ENCODE measurements at regions not wholly inside any gene's neighbourhood (a gene's known extent, or its start where the extent isn't known, plus 50 kb on each side); places are given as distances from the start of the nearest gene placed in this dataset.
"Not testable (repeated sequence)": the region's sequence is repeated elsewhere in the genome, so short reads cannot be mapped to it uniquely, and the experiment has no call there.

DNA sequence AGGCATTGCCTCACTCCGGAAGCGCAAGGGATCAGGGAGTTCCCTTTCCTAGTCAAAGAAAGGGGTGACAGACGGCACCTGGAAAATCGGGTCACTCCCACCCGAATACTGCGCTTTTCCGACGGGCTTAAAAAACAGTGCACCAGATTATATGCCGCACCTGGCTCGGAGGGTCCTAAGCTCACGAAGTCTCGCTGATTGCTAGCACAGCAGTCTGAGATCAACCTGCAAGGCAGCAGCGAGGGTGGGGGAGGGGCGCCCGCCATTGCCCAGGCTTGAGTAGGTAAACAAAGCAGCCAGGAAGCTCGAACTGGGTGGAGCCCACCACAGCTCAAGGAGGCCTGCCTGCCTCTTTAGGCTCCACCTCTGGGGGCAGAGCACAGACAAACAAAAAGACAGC is 63.7 kb upstream of the CDH2 start:
- H3K27ac Mint-ChIP-seq; H3K4me1 Mint-ChIP-seq (ENCODE audit: low read depth); H3K27me3 Mint-ChIP-seq (ENCODE audit: insufficient read depth); H3K4me3 Mint-ChIP-seq; intact Hi-C loops (cut with micrococcal nuclease); DNase-seq (ENCODE audit: low spot score); H3K36me3 Mint-ChIP-seq (ENCODE audit: low read depth); H3K9me3 Mint-ChIP-seq: not testable (repeated sequence)

DNA sequence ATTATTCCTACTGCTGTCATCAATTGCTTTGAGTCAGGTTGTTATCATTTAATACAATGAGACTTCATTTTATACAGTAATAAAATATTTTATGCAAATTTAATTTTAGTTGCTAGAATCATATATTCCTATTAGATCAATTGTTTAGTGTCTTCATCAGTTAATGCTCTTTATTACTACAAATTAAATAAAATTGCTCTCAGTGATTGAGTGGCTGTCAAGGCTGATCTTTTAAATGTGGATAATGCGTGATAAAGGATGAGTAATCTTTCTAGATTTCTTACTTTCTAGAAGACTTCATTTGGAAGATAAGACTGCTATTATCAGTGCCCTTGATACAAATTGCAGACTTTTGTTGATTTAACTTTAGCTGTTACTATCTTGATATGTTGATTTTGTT is 59.6 kb upstream of the CDH2 start:
- no peak overlapping the region for H3K27ac Mint-ChIP-seq
- no peaks in the 10 kb centered on the region for H3K36me3 Mint-ChIP-seq (ENCODE audit: low read depth)
- no peak overlapping the region for H3K4me3 Mint-ChIP-seq
- no peaks in the 10 kb centered on the region for H3K4me1 Mint-ChIP-seq (ENCODE audit: low read depth)
- peaks cover 4% of the 10 kb centered on the region for H3K9me3 Mint-ChIP-seq
- H3K27me3 Mint-ChIP-seq (ENCODE audit: insufficient read depth): no peaks in the 10 kb centered on the region
- intact Hi-C loops (cut with micrococcal nuclease): no loop called here
- DNase-seq (ENCODE audit: low spot score): no peak
